Colonic mucosa (tissue), 4 donors: ENCODE measurements at regions not wholly inside any gene's neighbourhood (a gene's known extent, or its start where the extent isn't known, plus 50 kb on each side); places are given as distances from the start of the nearest gene placed in this dataset.
"Not testable (repeated sequence)": the region's sequence is repeated elsewhere in the genome, so short reads cannot be mapped to it uniquely, and the experiment has no call there.

ENCODE experiments used
- DNase-seq: peaks from one replicate; pipeline ENCODE4 v3.0.0-alpha.2; 2020
- H3K27ac ChIP-seq: fragments of 200-600 bp; one replicate; pipeline ENCODE4 v1.8.0; 2021
- H3K27me3 ChIP-seq: fragments of 200-600 bp; one replicate; pipeline ENCODE4 v1.8.0; 2021
- H3K36me3 ChIP-seq: fragments of 200-600 bp; one replicate; pipeline ENCODE4 v1.8.0; 2021
- H3K4me1 ChIP-seq: fragments of 200-600 bp; one replicate; pipeline ENCODE4 v1.8.0; 2021; ENCODE audit warnings: mild to moderate bottlenecking
- H3K4me3 ChIP-seq: fragments of 200-600 bp; one replicate; pipeline ENCODE4 v1.8.0; 2021
- H3K9ac ChIP-seq, 2 donors: one replicate each; pipeline ENCODE4 v1.7.0; 2013; ENCODE audit warnings: control low read depth in 2 of 2, low read depth in 2 of 2, low read length in 2 of 2
- H3K9me3 ChIP-seq: fragments of 200-600 bp; one replicate; pipeline ENCODE4 v1.8.0; 2021
- CTCF ChIP-seq: fragments of 200-600 bp; IDR thresholded peaks from one replicate; pipeline ENCODE4 v1.8.0; 2022; ENCODE audit warnings: antibody characterized with exemption, mild to moderate bottlenecking
- intact Hi-C: fragments of 100-400 bp; cut with DNase I; formaldehyde crosslinking; loops from one replicate; pipeline ENCODE4 v1.14.1; 2022
- donor health status: healthy.
- donor health status: DM: no; HTN: no; CAD: no.
- donor health status: DM: no; HTN: no; CAD: no.

DNA sequence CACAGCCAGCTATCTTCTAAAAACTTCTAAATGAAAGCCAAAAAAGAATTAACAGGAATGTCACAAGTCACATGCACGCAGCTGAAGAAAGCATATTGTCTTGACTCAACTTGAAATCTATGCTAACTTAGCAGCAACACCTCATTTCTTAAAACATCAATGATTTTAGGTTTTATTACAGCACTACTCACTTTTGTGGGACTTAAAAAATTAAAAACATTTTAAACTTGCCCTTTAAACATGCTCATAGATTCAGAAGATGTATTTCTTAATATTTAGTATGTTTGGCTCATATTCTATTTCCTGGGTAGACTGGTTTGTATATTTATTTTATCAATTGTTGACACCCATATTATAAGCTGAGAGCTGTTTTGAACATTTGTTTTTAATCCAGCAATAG is 279.4 kb downstream of the NKX6-1 start:
- Histone ChIP-seq H3K4me3 (no peak overlapping the region), H3K9me3 (no peaks in the 10 kb centered on the region), H3K27ac (no peak overlapping the region), H3K27me3 (no peaks in the 10 kb centered on the region), H3K36me3 (no peaks in the 10 kb centered on the region), H3K9ac (no peak overlapping the region), H3K4me1 (no peaks in the 10 kb centered on the region)
- intact Hi-C loops: no loop called here
- TF ChIP-seq CTCF: no peak
- DNase-seq: no peak

DNA sequence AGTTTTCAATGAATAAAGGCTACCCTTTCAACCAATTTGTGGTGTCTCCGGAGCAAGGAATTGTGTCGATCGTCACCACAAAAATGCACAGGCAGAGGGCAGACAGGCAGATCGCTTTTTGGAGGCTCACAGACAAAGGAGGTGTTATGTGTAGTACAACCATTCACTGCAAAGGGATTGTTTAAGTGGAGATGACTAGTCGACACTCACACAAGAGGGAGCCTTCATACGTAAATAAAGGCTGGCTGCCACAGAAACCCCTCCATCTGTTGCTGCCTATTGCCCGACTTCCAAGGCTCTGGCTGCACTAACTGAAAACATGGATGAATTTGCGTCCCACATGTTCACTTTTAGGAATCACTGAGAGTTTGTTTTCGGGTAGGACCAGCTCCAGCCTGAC is 281.1 kb downstream of the NKX6-1 start:
- Histone ChIP-seq H3K27ac (no peak overlapping the region), H3K9ac (no peak overlapping the region), H3K4me1 (no peaks in the 10 kb centered on the region), H3K36me3 (no peaks in the 10 kb centered on the region), H3K27me3 (no peaks in the 10 kb centered on the region), H3K9me3 (no peaks in the 10 kb centered on the region), H3K4me3 (no peak overlapping the region)
- intact Hi-C loops: no loop called here
- no peak for DNase-seq
- no peak for TF ChIP-seq CTCF

- Histone ChIP-seq H3K4me1 (no peaks in the 10 kb centered on the region), H3K27me3 (no peaks in the 10 kb centered on the region), H3K4me3 (no peak overlapping the region), H3K9ac (no peak overlapping the region), H3K36me3 (no peaks in the 10 kb centered on the region), H3K9me3 (no peaks in the 10 kb centered on the region), H3K27ac (no peak overlapping the region)
- intact Hi-C loops: no loop called here
- DNase-seq: no peak
- no peak for TF ChIP-seq CTCF
These were observed 283.9 kb downstream of the NKX6-1 start for GRCh38 chr4:84215217-84215616.

DNA sequence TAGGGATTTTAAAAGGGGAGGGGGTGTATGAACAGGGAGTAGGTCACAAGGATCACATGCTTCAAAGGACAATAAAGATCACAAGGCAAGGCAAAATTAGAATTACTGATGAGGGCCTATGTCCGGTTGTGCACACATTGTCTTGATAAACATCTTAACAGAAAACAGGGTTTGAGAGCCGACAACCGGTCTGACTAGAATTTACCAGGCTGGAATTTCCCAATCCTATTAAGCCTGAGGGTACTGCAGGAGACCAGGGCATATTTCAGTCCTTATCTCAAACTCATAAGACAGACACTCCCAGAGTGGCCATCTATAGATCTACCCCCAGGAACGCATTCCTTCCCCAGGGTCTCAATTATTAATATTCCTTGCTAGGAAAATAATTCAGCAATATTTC is 292.9 kb downstream of the NKX6-1 start:
- intact Hi-C loops, H3K4me1 ChIP-seq, H3K27ac ChIP-seq, H3K9me3 ChIP-seq, H3K27me3 ChIP-seq, H3K4me3 ChIP-seq, DNase-seq, H3K9ac ChIP-seq, H3K36me3 ChIP-seq: not testable (repeated sequence)

GRCh38 chr4:84189144-84189543 is 309.9 kb downstream of the NKX6-1 start:
- DNase-seq: no peak
- intact Hi-C loops: no loop called here
- no peaks in the 10 kb centered on the region for H3K36me3 ChIP-seq
- H3K27me3 ChIP-seq: no peaks in the 10 kb centered on the region
- no peaks in the 10 kb centered on the region for H3K9me3 ChIP-seq
- no peaks in the 10 kb centered on the region for H3K4me1 ChIP-seq
- H3K9ac ChIP-seq: no peak overlapping the region
- no peak overlapping the region for H3K4me3 ChIP-seq
- H3K27ac ChIP-seq: no peak overlapping the region
- no peak for TF ChIP-seq CTCF

- H3K27ac ChIP-seq: no peak overlapping the region
- no peaks in the 10 kb centered on the region for H3K4me1 ChIP-seq
- H3K9ac ChIP-seq: no peak overlapping the region
- intact Hi-C loops: no loop called here
- H3K36me3 ChIP-seq: no peaks in the 10 kb centered on the region
- no peaks in the 10 kb centered on the region for H3K27me3 ChIP-seq
- no peak overlapping the region for H3K4me3 ChIP-seq
- TF ChIP-seq CTCF: no peak
- DNase-seq: no peak
- no peaks in the 10 kb centered on the region for H3K9me3 ChIP-seq
These were observed 319.7 kb downstream of the NKX6-1 start for GRCh38 chr4:84179409-84179808.
